ENCODE measurements at regions not wholly inside any gene's neighbourhood (a gene's known extent, or its start where the extent isn't known, plus 50 kb on each side); places are given as distances from the start of the nearest gene placed in this dataset.

- no peaks in the 10 kb centered on the region for H3K36me3 ChIP-seq
- no peaks in the 10 kb centered on the region for H3K9me3 ChIP-seq (ENCODE audit: severe bottlenecking)
- DNase-seq, result no peak
- H3K4me3 ChIP-seq (ENCODE audit: low read depth, low read length), result no peak overlapping the region
- no peak for TF ChIP-seq CTCF (IDR thresholded peaks at IDR 0.05; ENCODE audit: low read depth, low read length)
- H3K27me3 ChIP-seq (ENCODE audit: insufficient read depth, low read depth, severe bottlenecking), result peaks cover 4% of the 10 kb centered on the region
- H3K27ac ChIP-seq, result no peak overlapping the region
These were observed 489.0 kb upstream of the ZFHX3 start for GRCh38 chr16:73536931-73537330.

- no peak for TF ChIP-seq CTCF (IDR thresholded peaks at IDR 0.05; ENCODE audit: low read depth, low read length)
- no peak overlapping the region for H3K27ac ChIP-seq
- no peak for DNase-seq
- peaks cover 2% of the 10 kb centered on the region for H3K27me3 ChIP-seq (ENCODE audit: insufficient read depth, low read depth, severe bottlenecking)
- H3K9me3 ChIP-seq (ENCODE audit: severe bottlenecking), result no peaks in the 10 kb centered on the region
- no peaks in the 10 kb centered on the region for H3K36me3 ChIP-seq
- no peak overlapping the region for H3K4me3 ChIP-seq (ENCODE audit: low read depth, low read length)
These were observed 483.1 kb upstream of the ZFHX3 start for GRCh38 chr16:73531021-73531420.

- Histone ChIP-seq H3K27me3 (ENCODE audit: insufficient read depth, low read depth, severe bottlenecking) (peaks cover 7% of the 10 kb centered on the region), H3K4me3 (ENCODE audit: low read depth, low read length) (no peak overlapping the region), H3K9me3 (ENCODE audit: severe bottlenecking) (no peaks in the 10 kb centered on the region), H3K36me3 (no peaks in the 10 kb centered on the region), H3K27ac (no peak overlapping the region)
- TF ChIP-seq CTCF (IDR thresholded peaks at IDR 0.05; ENCODE audit: low read depth, low read length), result no peak
- DNase-seq, result no peak
These were observed 482.6 kb upstream of the ZFHX3 start for GRCh38 chr16:73530529-73530928.

GRCh38 chr16:73529303-73530012 is 481.5 kb upstream of the ZFHX3 start:
- Histone ChIP-seq H3K27ac (no peak overlapping the region), H3K36me3 (no peaks in the 10 kb centered on the region), H3K4me3 (ENCODE audit: low read depth, low read length) (no peak overlapping the region), H3K9me3 (ENCODE audit: severe bottlenecking) (no peaks in the 10 kb centered on the region), H3K27me3 (ENCODE audit: insufficient read depth, low read depth, severe bottlenecking) (peaks cover 8% of the 10 kb centered on the region)
- no peak for TF ChIP-seq CTCF (IDR thresholded peaks at IDR 0.05; ENCODE audit: low read depth, low read length)
- DNase-seq, result no peak

GRCh38 chr16:73527187-73527586 is 479.3 kb upstream of the ZFHX3 start:
- TF ChIP-seq CTCF (IDR thresholded peaks at IDR 0.05; ENCODE audit: low read depth, low read length), result peak; percentile 33
- Histone ChIP-seq H3K36me3 (no peaks in the 10 kb centered on the region), H3K27me3 (ENCODE audit: insufficient read depth, low read depth, severe bottlenecking) (peaks cover 10% of the 10 kb centered on the region), H3K4me3 (ENCODE audit: low read depth, low read length) (no peak overlapping the region), H3K27ac (no peak overlapping the region), H3K9me3 (ENCODE audit: severe bottlenecking) (no peaks in the 10 kb centered on the region)
- DNase-seq, result no peak
